GM12878 (cell line): ENCODE measurements at regions not wholly inside any gene's neighbourhood (a gene's known extent, or its start where the extent isn't known, plus 50 kb on each side); places are given as distances from the start of the nearest gene placed in this dataset.

Source experiments
- MYC ChIP-seq: IDR thresholded peaks from 2 replicates; pipeline ENCODE4 v1.6.1; 2011; ENCODE audit warnings: mild to moderate bottlenecking, low read length, moderate library complexity, inconsistent platforms; ENCODE audit not compliant: insufficient read depth, insufficient replicate concordance, insufficient read length, severe bottlenecking
- POLR2AphosphoS5 ChIP-seq: IDR thresholded peaks from 2 replicates; pipeline ENCODE4 v1.6.1; 2011; ENCODE audit warnings: mild to moderate bottlenecking, low read length, inconsistent platforms
- TF ChIP-seq, protein P1 (sequence below), 3 experiments: IDR thresholded peaks in 2 of 3; conservative IDR thresholded peaks in 1 of 3; 2 replicates each; pipeline ENCODE4 v1.5.1; 2011; ENCODE audit warnings: low read depth in 3 of 3, low read length in 3 of 3, mild to moderate bottlenecking in 3 of 3, control low read depth in 2 of 3, moderate library complexity in 2 of 3, inconsistent platforms in 1 of 3, mixed read lengths in 1 of 3; ENCODE audit not compliant: control insufficient read depth in 2 of 3, insufficient read depth in 1 of 3; ENCODE audit errors: extremely low read depth in 1 of 3
- TF ChIP-seq, protein P2 (sequence below): fragments of 450-650 bp; IDR thresholded peaks from 2 replicates; pipeline ENCODE4 v1.6.1; 2017; ENCODE audit warnings: mild to moderate bottlenecking, moderate library complexity

- TF ChIP-seq, protein P1, sequence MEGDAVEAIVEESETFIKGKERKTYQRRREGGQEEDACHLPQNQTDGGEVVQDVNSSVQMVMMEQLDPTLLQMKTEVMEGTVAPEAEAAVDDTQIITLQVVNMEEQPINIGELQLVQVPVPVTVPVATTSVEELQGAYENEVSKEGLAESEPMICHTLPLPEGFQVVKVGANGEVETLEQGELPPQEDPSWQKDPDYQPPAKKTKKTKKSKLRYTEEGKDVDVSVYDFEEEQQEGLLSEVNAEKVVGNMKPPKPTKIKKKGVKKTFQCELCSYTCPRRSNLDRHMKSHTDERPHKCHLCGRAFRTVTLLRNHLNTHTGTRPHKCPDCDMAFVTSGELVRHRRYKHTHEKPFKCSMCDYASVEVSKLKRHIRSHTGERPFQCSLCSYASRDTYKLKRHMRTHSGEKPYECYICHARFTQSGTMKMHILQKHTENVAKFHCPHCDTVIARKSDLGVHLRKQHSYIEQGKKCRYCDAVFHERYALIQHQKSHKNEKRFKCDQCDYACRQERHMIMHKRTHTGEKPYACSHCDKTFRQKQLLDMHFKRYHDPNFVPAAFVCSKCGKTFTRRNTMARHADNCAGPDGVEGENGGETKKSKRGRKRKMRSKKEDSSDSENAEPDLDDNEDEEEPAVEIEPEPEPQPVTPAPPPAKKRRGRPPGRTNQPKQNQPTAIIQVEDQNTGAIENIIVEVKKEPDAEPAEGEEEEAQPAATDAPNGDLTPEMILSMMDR (IDR thresholded peaks at IDR 0.05 in 2 of 3, conservative IDR thresholded peaks at IDR 0.05 in 1 of 3; ENCODE audit: control insufficient read depth in 2 of 3, extremely low read depth in 1 of 3, insufficient read depth in 1 of 3, low read depth in 3 of 3, low read length in 3 of 3), result no peak
- TF ChIP-seq, protein P2, sequence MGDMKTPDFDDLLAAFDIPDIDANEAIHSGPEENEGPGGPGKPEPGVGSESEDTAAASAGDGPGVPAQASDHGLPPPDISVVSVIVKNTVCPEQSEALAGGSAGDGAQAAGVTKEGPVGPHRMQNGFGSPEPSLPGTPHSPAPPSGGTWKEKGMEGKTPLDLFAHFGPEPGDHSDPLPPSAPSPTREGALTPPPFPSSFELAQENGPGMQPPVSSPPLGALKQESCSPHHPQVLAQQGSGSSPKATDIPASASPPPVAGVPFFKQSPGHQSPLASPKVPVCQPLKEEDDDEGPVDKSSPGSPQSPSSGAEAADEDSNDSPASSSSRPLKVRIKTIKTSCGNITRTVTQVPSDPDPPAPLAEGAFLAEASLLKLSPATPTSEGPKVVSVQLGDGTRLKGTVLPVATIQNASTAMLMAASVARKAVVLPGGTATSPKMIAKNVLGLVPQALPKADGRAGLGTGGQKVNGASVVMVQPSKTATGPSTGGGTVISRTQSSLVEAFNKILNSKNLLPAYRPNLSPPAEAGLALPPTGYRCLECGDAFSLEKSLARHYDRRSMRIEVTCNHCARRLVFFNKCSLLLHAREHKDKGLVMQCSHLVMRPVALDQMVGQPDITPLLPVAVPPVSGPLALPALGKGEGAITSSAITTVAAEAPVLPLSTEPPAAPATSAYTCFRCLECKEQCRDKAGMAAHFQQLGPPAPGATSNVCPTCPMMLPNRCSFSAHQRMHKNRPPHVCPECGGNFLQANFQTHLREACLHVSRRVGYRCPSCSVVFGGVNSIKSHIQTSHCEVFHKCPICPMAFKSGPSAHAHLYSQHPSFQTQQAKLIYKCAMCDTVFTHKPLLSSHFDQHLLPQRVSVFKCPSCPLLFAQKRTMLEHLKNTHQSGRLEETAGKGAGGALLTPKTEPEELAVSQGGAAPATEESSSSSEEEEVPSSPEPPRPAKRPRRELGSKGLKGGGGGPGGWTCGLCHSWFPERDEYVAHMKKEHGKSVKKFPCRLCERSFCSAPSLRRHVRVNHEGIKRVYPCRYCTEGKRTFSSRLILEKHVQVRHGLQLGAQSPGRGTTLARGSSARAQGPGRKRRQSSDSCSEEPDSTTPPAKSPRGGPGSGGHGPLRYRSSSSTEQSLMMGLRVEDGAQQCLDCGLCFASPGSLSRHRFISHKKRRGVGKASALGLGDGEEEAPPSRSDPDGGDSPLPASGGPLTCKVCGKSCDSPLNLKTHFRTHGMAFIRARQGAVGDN, result no peak
- TF ChIP-seq POLR2AphosphoS5, result no peak
- no peak for TF ChIP-seq MYC
Observed at GRCh38 chr5:13505326-13505725, 439.2 kb downstream of the DNAH5 start.
